ENCODE measurements at regions not wholly inside any gene's neighbourhood (a gene's known extent, or its start where the extent isn't known, plus 50 kb on each side); places are given as distances from the start of the nearest gene placed in this dataset.

DNA sequence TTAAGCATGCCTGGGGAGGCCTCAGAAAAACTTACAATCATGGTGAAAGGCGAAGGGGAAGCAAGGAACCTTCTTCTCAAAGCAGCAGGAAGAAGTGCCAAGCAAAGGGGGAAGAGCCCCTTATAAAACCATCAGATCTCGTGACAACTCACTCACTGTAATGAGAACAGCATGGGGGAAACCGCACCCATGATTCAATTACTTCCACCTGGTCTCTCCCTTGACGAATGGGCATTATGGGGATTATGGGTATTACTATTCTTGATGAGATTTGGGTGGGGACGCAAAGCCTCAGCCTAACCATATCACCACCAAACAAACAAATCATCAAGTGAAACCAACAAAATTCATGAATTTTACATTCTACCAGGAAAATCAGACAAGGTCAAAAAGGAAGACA, 76.7 kb upstream of the TAB3 start:
- Histone ChIP-seq H3K4me1 (ENCODE audit: control insufficient read depth in 1 of 2, insufficient read depth in 2 of 2, low read length in 2 of 2) (no peaks in the 10 kb centered on the region), H3K79me2 (ENCODE audit: insufficient read depth, low read length) (no peaks in the 10 kb centered on the region), H3K9ac (ENCODE audit: low read length) (no peak overlapping the region), H3K9me2 (ENCODE audit: insufficient read depth) (no peaks in the 10 kb centered on the region), H2AFZ (ENCODE audit: low read depth, low read length, poor library complexity, severe bottlenecking) (no peak overlapping the region), H3K27ac (ENCODE audit: low read depth, low read length) (no peak overlapping the region), H3K27me3 (ENCODE audit: insufficient read depth, low read length) (no peaks in the 10 kb centered on the region), H3K36me3 (ENCODE audit: control insufficient read depth in 1 of 2, insufficient read depth in 2 of 2, low read length in 2 of 2) (no peaks in the 10 kb centered on the region), H3K4me2 (ENCODE audit: low read length) (no peak overlapping the region), H3K4me3 (replicated peaks in 1 of 2; ENCODE audit: low read depth in 1 of 2, low read length in 2 of 2) (no peak overlapping the region), H4K20me1 (ENCODE audit: insufficient read depth) (no peaks in the 10 kb centered on the region), H3K9me3 (ENCODE audit: control insufficient read depth in 1 of 2, insufficient read depth in 1 of 2, low read depth in 1 of 2, low read length in 2 of 2) (no peaks in the 10 kb centered on the region)
- POLR2A ChIA-PET = no interaction called here
- RAD21 ChIA-PET (ENCODE audit: low non-redundant PET in 1 of 2, low total read pairs in 2 of 2, uncharacterized antibody in 2 of 2, unreplicated experiment in 2 of 2) = no interaction called here
- intact Hi-C loops (cut with micrococcal nuclease) = no loop called here
- no TSS peak for BruUV-seq (replicated peaks)
- no peak for TF ChIP-seq JUND (IDR thresholded peaks at IDR 0.05)
- TF ChIP-seq, protein P1, sequence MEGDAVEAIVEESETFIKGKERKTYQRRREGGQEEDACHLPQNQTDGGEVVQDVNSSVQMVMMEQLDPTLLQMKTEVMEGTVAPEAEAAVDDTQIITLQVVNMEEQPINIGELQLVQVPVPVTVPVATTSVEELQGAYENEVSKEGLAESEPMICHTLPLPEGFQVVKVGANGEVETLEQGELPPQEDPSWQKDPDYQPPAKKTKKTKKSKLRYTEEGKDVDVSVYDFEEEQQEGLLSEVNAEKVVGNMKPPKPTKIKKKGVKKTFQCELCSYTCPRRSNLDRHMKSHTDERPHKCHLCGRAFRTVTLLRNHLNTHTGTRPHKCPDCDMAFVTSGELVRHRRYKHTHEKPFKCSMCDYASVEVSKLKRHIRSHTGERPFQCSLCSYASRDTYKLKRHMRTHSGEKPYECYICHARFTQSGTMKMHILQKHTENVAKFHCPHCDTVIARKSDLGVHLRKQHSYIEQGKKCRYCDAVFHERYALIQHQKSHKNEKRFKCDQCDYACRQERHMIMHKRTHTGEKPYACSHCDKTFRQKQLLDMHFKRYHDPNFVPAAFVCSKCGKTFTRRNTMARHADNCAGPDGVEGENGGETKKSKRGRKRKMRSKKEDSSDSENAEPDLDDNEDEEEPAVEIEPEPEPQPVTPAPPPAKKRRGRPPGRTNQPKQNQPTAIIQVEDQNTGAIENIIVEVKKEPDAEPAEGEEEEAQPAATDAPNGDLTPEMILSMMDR (IDR thresholded peaks at IDR 0.05 in 2 of 3, conservative IDR thresholded peaks at IDR 0.05 in 1 of 3; ENCODE audit: borderline replicate concordance in 1 of 3, insufficient read depth in 1 of 3, low read depth in 2 of 3, low read length in 2 of 3) = no peak
- ATAC-seq (no peak), DNase-seq (ENCODE audit: low read depth, low spot score) (no peak)
- CTCF ChIA-PET = no interaction called here

GRCh38 chrX:30961387-30962174, 72.5 kb upstream of the TAB3 start:
- H4K20me1 ChIP-seq (ENCODE audit: insufficient read depth) = no peaks in the 10 kb centered on the region
- H3K27ac ChIP-seq (ENCODE audit: low read depth, low read length) = no peak overlapping the region
- H3K27me3 ChIP-seq (ENCODE audit: insufficient read depth, low read length) = no peaks in the 10 kb centered on the region
- H3K4me1 ChIP-seq (ENCODE audit: control insufficient read depth in 1 of 2, insufficient read depth in 2 of 2, low read length in 2 of 2) = peaks cover 0 to 6% of the 10 kb centered on the region in 2 experiments; a peak in 2 of 4 replicates
- no peak for TF ChIP-seq RAD21 (IDR thresholded peaks at IDR 0.05; ENCODE audit: low read depth)
- no peak for TF ChIP-seq SRF (IDR thresholded peaks at IDR 0.05; ENCODE audit: low read depth)
- no peak for TF ChIP-seq ZFX (IDR thresholded peaks at IDR 0.05)
- no peak for TF ChIP-seq EZH2phosphoT487 (IDR thresholded peaks at IDR 0.05; ENCODE audit: borderline replicate concordance)
- TF ChIP-seq, protein P2, sequence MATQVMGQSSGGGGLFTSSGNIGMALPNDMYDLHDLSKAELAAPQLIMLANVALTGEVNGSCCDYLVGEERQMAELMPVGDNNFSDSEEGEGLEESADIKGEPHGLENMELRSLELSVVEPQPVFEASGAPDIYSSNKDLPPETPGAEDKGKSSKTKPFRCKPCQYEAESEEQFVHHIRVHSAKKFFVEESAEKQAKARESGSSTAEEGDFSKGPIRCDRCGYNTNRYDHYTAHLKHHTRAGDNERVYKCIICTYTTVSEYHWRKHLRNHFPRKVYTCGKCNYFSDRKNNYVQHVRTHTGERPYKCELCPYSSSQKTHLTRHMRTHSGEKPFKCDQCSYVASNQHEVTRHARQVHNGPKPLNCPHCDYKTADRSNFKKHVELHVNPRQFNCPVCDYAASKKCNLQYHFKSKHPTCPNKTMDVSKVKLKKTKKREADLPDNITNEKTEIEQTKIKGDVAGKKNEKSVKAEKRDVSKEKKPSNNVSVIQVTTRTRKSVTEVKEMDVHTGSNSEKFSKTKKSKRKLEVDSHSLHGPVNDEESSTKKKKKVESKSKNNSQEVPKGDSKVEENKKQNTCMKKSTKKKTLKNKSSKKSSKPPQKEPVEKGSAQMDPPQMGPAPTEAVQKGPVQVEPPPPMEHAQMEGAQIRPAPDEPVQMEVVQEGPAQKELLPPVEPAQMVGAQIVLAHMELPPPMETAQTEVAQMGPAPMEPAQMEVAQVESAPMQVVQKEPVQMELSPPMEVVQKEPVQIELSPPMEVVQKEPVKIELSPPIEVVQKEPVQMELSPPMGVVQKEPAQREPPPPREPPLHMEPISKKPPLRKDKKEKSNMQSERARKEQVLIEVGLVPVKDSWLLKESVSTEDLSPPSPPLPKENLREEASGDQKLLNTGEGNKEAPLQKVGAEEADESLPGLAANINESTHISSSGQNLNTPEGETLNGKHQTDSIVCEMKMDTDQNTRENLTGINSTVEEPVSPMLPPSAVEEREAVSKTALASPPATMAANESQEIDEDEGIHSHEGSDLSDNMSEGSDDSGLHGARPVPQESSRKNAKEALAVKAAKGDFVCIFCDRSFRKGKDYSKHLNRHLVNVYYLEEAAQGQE (IDR thresholded peaks at IDR 0.05; ENCODE audit: low read depth) = no peak
- no peak for TF ChIP-seq CEBPB (IDR thresholded peaks at IDR 0.05; ENCODE audit: low read depth)
- no peak for TF ChIP-seq EGR1 (IDR thresholded peaks at IDR 0.05; ENCODE audit: low read depth)
- no peak for TF ChIP-seq YY1 (IDR thresholded peaks at IDR 0.05; ENCODE audit: extremely low read depth, insufficient replicate concordance, low read depth, low read length)
- TF ChIP-seq JUND (IDR thresholded peaks at IDR 0.05) = no peak
- TF ChIP-seq SIN3A (IDR thresholded peaks at IDR 0.05; ENCODE audit: low read depth) = no peak
- DNase-seq (ENCODE audit: low read depth, low spot score) = no peak
- no peak overlapping the region for H3K9ac ChIP-seq (ENCODE audit: low read length)
- RAD21 ChIA-PET (ENCODE audit: low non-redundant PET in 1 of 2, low total read pairs in 2 of 2, uncharacterized antibody in 2 of 2, unreplicated experiment in 2 of 2) = no interaction called here
- no peaks in the 10 kb centered on the region for H3K36me3 ChIP-seq (ENCODE audit: control insufficient read depth in 1 of 2, insufficient read depth in 2 of 2, low read length in 2 of 2)
- no peaks in the 10 kb centered on the region for H3K9me3 ChIP-seq (ENCODE audit: control insufficient read depth in 1 of 2, insufficient read depth in 1 of 2, low read depth in 1 of 2, low read length in 2 of 2)
- ATAC-seq = no peak
- intact Hi-C loops (cut with micrococcal nuclease) = no loop called here
- H3K4me3 ChIP-seq (replicated peaks in 1 of 2; ENCODE audit: low read depth in 1 of 2, low read length in 2 of 2) = no peak overlapping the region
- H3K4me2 ChIP-seq (ENCODE audit: low read length) = no peak overlapping the region
- CTCF ChIA-PET = no interaction called here
- H3K79me2 ChIP-seq (ENCODE audit: insufficient read depth, low read length) = no peaks in the 10 kb centered on the region
- BruUV-seq (replicated peaks) = no TSS peak
- no peaks in the 10 kb centered on the region for H3K9me2 ChIP-seq (ENCODE audit: insufficient read depth)
- H2AFZ ChIP-seq (ENCODE audit: low read depth, low read length, poor library complexity, severe bottlenecking) = no peak overlapping the region
- POLR2A ChIA-PET = no interaction called here

All from HCT116 (cell line).